ENCODE measurements at regions not wholly inside any gene's neighbourhood (a gene's known extent, or its start where the extent isn't known, plus 50 kb on each side); places are given as distances from the start of the nearest gene placed in this dataset.

DNA sequence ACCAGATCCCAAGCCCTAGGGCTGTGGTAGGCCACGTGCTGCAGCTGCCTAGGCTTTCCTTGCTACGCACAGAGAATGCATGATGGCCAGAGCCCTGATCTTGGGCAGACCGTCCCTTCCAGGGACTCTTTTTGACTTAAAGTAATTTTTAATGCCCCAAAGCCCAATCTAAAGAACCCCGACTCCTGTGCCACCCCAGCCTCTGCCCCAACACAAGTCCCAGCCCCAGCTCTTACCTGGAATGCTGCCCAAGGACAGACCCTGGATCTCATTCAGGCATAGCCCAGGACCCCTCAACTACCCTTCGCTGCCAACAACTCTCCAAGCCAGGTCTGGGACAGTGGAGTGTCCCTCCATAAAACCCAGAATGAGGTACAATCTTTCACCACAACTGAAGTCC, 211.7 kb upstream of the B3GAT1 start:
- TF ChIP-seq, protein P1, sequence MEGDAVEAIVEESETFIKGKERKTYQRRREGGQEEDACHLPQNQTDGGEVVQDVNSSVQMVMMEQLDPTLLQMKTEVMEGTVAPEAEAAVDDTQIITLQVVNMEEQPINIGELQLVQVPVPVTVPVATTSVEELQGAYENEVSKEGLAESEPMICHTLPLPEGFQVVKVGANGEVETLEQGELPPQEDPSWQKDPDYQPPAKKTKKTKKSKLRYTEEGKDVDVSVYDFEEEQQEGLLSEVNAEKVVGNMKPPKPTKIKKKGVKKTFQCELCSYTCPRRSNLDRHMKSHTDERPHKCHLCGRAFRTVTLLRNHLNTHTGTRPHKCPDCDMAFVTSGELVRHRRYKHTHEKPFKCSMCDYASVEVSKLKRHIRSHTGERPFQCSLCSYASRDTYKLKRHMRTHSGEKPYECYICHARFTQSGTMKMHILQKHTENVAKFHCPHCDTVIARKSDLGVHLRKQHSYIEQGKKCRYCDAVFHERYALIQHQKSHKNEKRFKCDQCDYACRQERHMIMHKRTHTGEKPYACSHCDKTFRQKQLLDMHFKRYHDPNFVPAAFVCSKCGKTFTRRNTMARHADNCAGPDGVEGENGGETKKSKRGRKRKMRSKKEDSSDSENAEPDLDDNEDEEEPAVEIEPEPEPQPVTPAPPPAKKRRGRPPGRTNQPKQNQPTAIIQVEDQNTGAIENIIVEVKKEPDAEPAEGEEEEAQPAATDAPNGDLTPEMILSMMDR (IDR thresholded peaks at IDR 0.05; ENCODE audit: insufficient read depth, low read length, missing control alignments): no peak
- POLR2A ChIA-PET: no interaction called here
- no peak for DNase-seq (ENCODE audit: low read depth, low spot score)
- CTCF ChIA-PET: no interaction called here
- H3K4me3 ChIP-seq (ENCODE audit: low read depth, low read length): no peak overlapping the region

DNA sequence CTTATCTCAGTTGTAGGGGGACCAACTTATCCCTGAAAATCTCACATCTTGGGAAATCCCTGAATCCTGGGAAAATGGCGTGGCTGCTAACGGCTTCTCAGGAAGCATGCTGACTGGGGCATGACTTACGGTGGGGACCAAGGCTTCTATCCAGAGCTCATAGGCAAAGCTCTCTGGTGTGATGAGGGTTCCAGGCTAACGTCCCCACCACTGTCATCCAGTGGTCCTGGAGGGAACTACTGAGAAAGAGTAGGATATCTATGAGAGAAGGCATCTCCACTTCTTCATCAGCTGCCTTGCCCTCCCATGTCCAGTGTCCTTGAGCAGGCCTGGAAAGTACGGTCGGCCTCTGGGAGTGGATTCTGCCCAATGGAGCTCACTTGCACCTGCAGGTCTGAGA, 210.4 kb upstream of the B3GAT1 start:
- TF ChIP-seq, protein P1 (IDR thresholded peaks at IDR 0.05; ENCODE audit: insufficient read depth, low read length, missing control alignments): no peak
- ChIA-PET CTCF (no interaction called here), POLR2A (no interaction called here)
- no peak overlapping the region for H3K4me3 ChIP-seq (ENCODE audit: low read depth, low read length)
- no peak for DNase-seq (ENCODE audit: low read depth, low spot score)

DNA sequence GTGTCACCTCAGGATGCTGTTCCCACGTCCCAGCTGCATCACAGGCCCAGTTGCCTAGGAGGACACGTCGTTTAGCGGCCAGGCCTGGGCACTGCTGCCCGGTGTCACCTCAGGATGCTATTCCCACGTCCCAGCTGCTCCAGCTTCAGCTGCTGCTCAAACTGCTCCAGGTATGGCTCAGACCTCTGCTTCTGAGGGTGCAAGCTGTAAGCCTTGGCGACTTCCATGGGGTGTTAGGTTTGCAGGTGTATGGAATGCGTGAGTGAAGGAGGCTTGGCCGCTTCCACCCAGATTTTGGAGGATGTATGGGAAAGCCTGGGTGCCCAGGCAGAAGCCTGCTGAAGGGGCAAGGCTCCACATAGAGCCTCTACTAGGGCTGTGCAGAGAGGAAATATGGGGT, 205.3 kb upstream of the B3GAT1 start:
- H3K4me3 ChIP-seq (ENCODE audit: low read depth, low read length): no peak overlapping the region
- ChIA-PET POLR2A (no interaction called here), CTCF (no interaction called here)
- TF ChIP-seq, protein P1 (IDR thresholded peaks at IDR 0.05; ENCODE audit: insufficient read depth, low read length, missing control alignments): no peak
- DNase-seq (ENCODE audit: low read depth, low spot score): no peak

DNA sequence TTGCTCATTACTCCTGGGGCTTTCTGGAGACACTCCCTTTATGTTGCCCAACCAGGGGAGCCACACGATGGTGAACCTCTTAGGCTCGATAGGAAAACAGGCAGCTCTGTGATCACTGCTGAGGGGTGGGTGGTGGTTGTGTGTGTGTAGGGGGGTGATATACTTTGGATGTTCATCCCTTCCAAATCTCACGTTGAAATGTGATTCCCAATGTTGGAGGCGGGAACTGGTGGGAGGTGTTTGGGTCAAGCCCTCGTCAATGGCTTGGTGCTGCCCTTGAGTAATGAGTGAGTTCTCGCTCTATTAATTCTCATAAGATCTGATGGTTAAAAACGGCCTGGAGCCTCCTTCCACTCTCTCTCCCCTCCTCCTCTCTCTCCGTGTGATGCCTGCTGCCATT, 204.0 kb upstream of the B3GAT1 start:
- ChIA-PET POLR2A (no interaction called here), CTCF (no interaction called here)
- TF ChIP-seq, protein P1 (IDR thresholded peaks at IDR 0.05; ENCODE audit: insufficient read depth, low read length, missing control alignments): no peak

DNA sequence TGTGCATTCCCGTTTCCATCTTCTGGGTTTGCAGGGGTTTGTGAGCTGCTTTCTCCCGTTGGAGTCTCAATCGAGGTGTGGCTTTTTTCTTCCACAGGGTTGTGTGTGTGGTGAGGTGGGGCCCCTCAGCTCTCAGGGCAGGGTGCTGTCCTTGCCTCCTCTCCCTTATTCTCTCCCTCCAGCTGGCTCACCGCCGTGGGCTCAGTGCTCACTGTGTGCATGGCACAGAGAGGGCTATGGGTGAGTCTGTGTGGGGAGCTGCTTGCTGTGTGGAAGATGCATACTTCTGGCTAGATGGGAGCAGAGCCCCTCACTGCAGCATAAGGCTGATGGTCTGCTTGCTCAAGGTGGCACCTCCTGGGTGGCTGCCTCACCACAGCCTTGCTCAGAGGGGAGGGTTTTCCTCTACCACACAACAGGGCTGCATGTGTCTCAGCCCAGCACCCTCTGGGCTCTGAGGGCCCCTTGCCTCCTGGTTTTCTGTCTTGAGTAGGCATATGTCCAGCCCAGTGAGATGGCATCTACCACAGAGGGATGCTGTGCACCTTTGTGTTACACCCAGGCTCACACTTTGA, 203.1 kb upstream of the B3GAT1 start:
- TF ChIP-seq, protein P1 (IDR thresholded peaks at IDR 0.05; ENCODE audit: insufficient read depth, low read length, missing control alignments): no peak
- ChIA-PET POLR2A (no interaction called here), CTCF (no interaction called here)
- H3K4me3 ChIP-seq (ENCODE audit: low read depth, low read length): no peak overlapping the region
- no peak for DNase-seq (ENCODE audit: low read depth, low spot score)

More for the DNA sequence above, 204.0 kb upstream of the B3GAT1 start:
- DNase-seq (ENCODE audit: low read depth, low spot score): no peak
- no peak overlapping the region for H3K4me3 ChIP-seq (ENCODE audit: low read depth, low read length)

DNA sequence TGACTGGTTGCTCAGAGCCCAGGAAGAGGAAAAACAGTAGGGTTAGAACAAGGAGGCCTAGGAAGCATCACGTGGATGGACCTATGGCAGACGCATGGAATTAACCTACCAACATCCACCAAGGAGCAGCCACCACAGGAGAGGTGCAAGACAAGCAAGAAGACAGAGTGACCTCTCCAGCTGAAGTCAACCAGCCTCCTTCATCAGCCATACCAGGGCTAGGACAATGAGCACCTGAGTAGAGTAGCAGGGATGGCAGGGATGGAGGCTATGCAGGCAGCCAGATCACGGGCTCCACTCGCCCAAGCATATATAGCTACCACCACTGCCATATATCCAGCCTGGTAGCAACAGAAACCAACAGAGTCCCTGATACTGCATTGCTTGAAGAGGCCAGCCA, 202.1 kb upstream of the B3GAT1 start:
- TF ChIP-seq, protein P1 (IDR thresholded peaks at IDR 0.05; ENCODE audit: insufficient read depth, low read length, missing control alignments): no peak
- no peak overlapping the region for H3K4me3 ChIP-seq (ENCODE audit: low read depth, low read length)
- no peak for DNase-seq (ENCODE audit: low read depth, low spot score)
- ChIA-PET CTCF (interaction anchor here (0.7 kb wide), 1 partner anchor 75 kb away, joined by 3 read pairs; no protein-coding TSS in a partner anchor), POLR2A (no interaction called here)

Data from AG04449 (cell line).